ENCODE measurements at regions not wholly inside any gene's neighbourhood (a gene's known extent, or its start where the extent isn't known, plus 50 kb on each side); places are given as distances from the start of the nearest gene placed in this dataset.

DNA sequence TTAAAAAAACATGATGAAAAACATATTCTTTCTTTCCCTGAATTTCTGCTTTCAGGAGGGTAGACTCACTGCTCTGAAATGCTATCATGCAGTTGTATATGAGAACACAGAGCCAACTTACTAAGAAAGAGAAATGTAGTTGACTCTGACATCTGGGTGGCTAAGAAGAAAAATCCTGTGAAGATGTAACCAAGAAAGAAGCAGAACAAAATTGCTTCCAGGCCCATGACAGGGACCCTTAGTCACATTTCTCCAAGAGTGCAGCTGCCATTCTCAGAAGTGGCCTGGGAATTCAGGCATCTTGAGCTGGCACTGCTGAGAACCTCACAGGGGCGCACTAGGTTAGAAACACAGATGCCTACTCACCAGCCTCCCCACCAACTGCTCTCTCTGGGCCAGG is 73.6 kb downstream of the RPL27A start:
- H3K79me2 ChIP-seq (ENCODE audit: low read length), result no peaks in the 10 kb centered on the region
- H3K4me3 ChIP-seq (ENCODE audit: low read length), result no peak overlapping the region
- no peaks in the 10 kb centered on the region for H3K9me2 ChIP-seq (replicated peaks; ENCODE audit: insufficient read depth, low read length)
- H4K20me1 ChIP-seq (ENCODE audit: insufficient read depth, low read depth, low read length), result no peaks in the 10 kb centered on the region
- no peaks in the 10 kb centered on the region for H3K9me3 ChIP-seq (ENCODE audit: low read length)
- no peaks in the 10 kb centered on the region for H3K27me3 ChIP-seq (ENCODE audit: low read length)
- H3K27ac ChIP-seq (ENCODE audit: low read length), result no peak overlapping the region
- no peak overlapping the region for H3K4me2 ChIP-seq (ENCODE audit: low read depth, low read length, poor library complexity, severe bottlenecking)
- no peak for DNase-seq
- no peaks in the 10 kb centered on the region for H3K4me1 ChIP-seq (ENCODE audit: low read length)
- no peak overlapping the region for H3K9ac ChIP-seq (ENCODE audit: low read length)
- no peaks in the 10 kb centered on the region for H3K36me3 ChIP-seq (ENCODE audit: insufficient read depth, low read length)
- no peak overlapping the region for H2AFZ ChIP-seq (ENCODE audit: low read length)

DNA sequence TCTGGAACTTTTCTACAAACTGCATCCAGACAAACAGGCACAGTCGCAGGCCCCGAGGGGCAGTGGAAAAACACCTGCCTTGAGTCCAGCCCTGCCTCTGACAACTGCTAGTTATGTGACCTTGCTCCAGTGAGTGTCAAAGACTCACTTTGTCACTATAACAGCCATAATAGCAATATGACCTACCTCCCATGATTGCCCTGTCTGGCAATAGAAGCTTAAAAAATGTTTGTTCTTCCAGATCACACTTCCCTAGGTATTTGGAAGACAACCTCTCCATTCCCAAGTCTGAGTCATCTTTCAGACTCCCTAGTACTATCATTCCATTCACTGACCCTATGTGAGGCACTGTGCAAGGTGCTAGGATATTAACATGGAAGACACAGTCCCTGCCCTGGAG is 74.5 kb downstream of the RPL27A start:
- Histone ChIP-seq H3K4me2 (ENCODE audit: low read depth, low read length, poor library complexity, severe bottlenecking) (no peak overlapping the region), H3K9ac (ENCODE audit: low read length) (no peak overlapping the region), H3K9me3 (ENCODE audit: low read length) (no peaks in the 10 kb centered on the region), H4K20me1 (ENCODE audit: insufficient read depth, low read depth, low read length) (no peaks in the 10 kb centered on the region), H3K36me3 (ENCODE audit: insufficient read depth, low read length) (no peaks in the 10 kb centered on the region), H3K4me3 (ENCODE audit: low read length) (no peak overlapping the region), H3K27me3 (ENCODE audit: low read length) (no peaks in the 10 kb centered on the region), H3K27ac (ENCODE audit: low read length) (no peak overlapping the region), H3K79me2 (ENCODE audit: low read length) (no peaks in the 10 kb centered on the region), H3K4me1 (ENCODE audit: low read length) (no peaks in the 10 kb centered on the region), H3K9me2 (replicated peaks; ENCODE audit: insufficient read depth, low read length) (no peaks in the 10 kb centered on the region), H2AFZ (ENCODE audit: low read length) (no peak overlapping the region)
- no peak for DNase-seq

DNA sequence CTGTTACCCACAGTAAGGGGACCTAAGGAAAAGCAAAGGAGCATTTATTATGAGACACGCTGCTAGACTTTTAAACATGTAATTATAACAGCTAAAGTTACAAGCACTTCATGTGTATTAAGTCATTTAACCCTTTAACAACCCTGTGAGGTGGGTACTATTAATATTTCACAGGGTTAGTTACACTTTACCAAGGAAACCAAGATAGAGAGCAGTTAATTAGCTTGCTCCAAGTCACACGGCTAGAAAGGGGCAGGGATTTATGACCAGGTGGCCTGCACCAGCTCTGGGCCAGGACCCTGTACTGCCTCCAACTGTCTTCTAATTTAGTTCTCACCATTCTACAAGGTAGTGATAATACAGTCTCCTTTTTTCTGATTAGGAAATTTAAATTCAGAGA is 74.9 kb downstream of the RPL27A start:
- Histone ChIP-seq H3K36me3 (ENCODE audit: insufficient read depth, low read length) (no peaks in the 10 kb centered on the region), H3K9me2 (replicated peaks; ENCODE audit: insufficient read depth, low read length) (no peaks in the 10 kb centered on the region), H3K79me2 (ENCODE audit: low read length) (no peaks in the 10 kb centered on the region), H4K20me1 (ENCODE audit: insufficient read depth, low read depth, low read length) (no peaks in the 10 kb centered on the region), H3K4me2 (ENCODE audit: low read depth, low read length, poor library complexity, severe bottlenecking) (no peak overlapping the region), H3K9ac (ENCODE audit: low read length) (no peak overlapping the region), H3K27ac (ENCODE audit: low read length) (no peak overlapping the region), H3K9me3 (ENCODE audit: low read length) (no peaks in the 10 kb centered on the region), H3K4me1 (ENCODE audit: low read length) (no peaks in the 10 kb centered on the region), H3K4me3 (ENCODE audit: low read length) (no peak overlapping the region), H2AFZ (ENCODE audit: low read length) (no peak overlapping the region), H3K27me3 (ENCODE audit: low read length) (no peaks in the 10 kb centered on the region)
- DNase-seq, result no peak

DNA sequence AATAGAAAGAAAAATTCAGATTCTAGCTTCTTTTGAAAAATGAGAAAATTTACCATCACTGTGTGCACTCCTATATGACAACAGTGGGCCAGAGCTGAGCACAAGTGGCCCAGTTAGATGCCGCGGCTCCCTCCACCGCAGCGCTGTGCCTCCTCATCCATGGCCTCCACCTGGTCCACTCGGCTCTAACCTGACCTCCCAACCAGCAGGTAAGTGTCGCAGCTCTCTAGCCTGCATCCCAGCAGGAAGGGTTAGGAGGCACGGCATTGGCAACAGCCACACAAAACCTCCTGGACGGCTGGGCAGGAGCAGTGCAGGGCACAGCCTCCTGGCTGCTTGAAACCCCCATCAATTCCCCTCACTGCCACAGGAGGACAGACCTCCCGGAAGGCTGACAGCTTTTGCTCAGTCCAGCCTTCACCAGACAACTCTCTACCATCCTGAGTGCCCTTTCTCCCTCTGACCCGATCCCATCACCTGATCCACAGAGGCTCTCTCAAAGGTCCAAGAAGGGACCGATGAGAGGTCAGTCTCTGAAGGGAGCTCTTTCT is 76.1 kb downstream of the RPL27A start:
- Histone ChIP-seq H3K9me3 (ENCODE audit: low read length) (no peaks in the 10 kb centered on the region), H4K20me1 (ENCODE audit: insufficient read depth, low read depth, low read length) (no peaks in the 10 kb centered on the region), H3K36me3 (ENCODE audit: insufficient read depth, low read length) (no peaks in the 10 kb centered on the region), H3K4me3 (ENCODE audit: low read length) (no peak overlapping the region), H3K27ac (ENCODE audit: low read length) (no peak overlapping the region), H3K4me1 (ENCODE audit: low read length) (no peaks in the 10 kb centered on the region), H2AFZ (ENCODE audit: low read length) (no peak overlapping the region), H3K27me3 (ENCODE audit: low read length) (no peaks in the 10 kb centered on the region), H3K4me2 (ENCODE audit: low read depth, low read length, poor library complexity, severe bottlenecking) (no peak overlapping the region), H3K9ac (ENCODE audit: low read length) (no peak overlapping the region), H3K9me2 (replicated peaks; ENCODE audit: insufficient read depth, low read length) (no peaks in the 10 kb centered on the region), H3K79me2 (ENCODE audit: low read length) (no peaks in the 10 kb centered on the region)
- DNase-seq, result no peak

DNA sequence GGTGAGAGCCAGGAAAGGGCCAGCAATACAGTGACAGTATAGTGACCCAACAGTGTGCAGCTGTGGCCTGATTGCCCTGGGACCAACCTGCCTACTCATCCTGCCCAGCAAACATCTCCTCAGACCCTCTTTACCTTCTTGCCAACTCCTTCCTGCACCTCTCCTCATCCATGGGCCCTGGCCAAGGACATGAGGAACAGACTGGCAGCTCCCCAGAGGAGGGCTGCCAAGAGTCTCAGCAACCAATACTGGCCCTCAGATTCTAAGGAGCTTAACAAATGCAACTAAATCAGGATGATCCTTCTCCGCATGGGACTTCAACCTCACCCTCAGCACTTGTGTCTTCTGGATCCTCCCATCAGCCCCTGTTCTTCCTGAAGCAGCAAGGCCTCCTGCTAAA is 77.0 kb downstream of the RPL27A start:
- Histone ChIP-seq H2AFZ (ENCODE audit: low read length) (no peak overlapping the region), H3K9me2 (replicated peaks; ENCODE audit: insufficient read depth, low read length) (no peaks in the 10 kb centered on the region), H3K4me1 (ENCODE audit: low read length) (no peaks in the 10 kb centered on the region), H3K9ac (ENCODE audit: low read length) (no peak overlapping the region), H3K9me3 (ENCODE audit: low read length) (no peaks in the 10 kb centered on the region), H3K4me3 (ENCODE audit: low read length) (no peak overlapping the region), H4K20me1 (ENCODE audit: insufficient read depth, low read depth, low read length) (no peaks in the 10 kb centered on the region), H3K27ac (ENCODE audit: low read length) (no peak overlapping the region), H3K4me2 (ENCODE audit: low read depth, low read length, poor library complexity, severe bottlenecking) (no peak overlapping the region), H3K36me3 (ENCODE audit: insufficient read depth, low read length) (no peaks in the 10 kb centered on the region), H3K27me3 (ENCODE audit: low read length) (no peaks in the 10 kb centered on the region), H3K79me2 (ENCODE audit: low read length) (no peaks in the 10 kb centered on the region)
- no peak for DNase-seq

DNA sequence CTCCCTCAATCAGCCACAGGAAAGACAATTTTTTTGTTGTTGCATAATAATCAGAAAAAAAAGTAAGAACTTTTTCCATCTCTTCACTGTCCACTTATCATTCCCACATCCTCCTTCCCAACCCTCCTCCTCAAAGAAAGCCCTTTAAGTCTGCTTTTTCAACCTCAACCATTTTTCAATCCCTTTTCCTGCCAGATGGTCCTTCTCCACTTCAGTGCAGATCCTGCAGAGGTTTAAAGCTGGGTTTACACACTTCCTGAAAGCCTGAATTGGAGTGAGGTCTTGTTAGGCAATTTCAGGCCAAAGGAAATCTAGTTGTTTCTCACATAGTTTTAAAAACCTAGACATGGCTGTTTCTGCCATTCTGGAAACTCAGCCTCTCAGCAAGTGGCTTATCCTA is 78.3 kb downstream of the RPL27A start:
- H3K4me3 ChIP-seq (ENCODE audit: low read length), result no peak overlapping the region
- no peaks in the 10 kb centered on the region for H3K9me2 ChIP-seq (replicated peaks; ENCODE audit: insufficient read depth, low read length)
- no peaks in the 10 kb centered on the region for H3K27me3 ChIP-seq (ENCODE audit: low read length)
- no peak overlapping the region for H3K27ac ChIP-seq (ENCODE audit: low read length)
- H3K36me3 ChIP-seq (ENCODE audit: insufficient read depth, low read length), result no peaks in the 10 kb centered on the region
- no peak overlapping the region for H2AFZ ChIP-seq (ENCODE audit: low read length)
- no peaks in the 10 kb centered on the region for H3K79me2 ChIP-seq (ENCODE audit: low read length)
- DNase-seq, result no peak
- no peaks in the 10 kb centered on the region for H3K9me3 ChIP-seq (ENCODE audit: low read length)
- no peaks in the 10 kb centered on the region for H4K20me1 ChIP-seq (ENCODE audit: insufficient read depth, low read depth, low read length)
- H3K9ac ChIP-seq (ENCODE audit: low read length), result no peak overlapping the region
- no peak overlapping the region for H3K4me2 ChIP-seq (ENCODE audit: low read depth, low read length, poor library complexity, severe bottlenecking)
- no peaks in the 10 kb centered on the region for H3K4me1 ChIP-seq (ENCODE audit: low read length)

DNA sequence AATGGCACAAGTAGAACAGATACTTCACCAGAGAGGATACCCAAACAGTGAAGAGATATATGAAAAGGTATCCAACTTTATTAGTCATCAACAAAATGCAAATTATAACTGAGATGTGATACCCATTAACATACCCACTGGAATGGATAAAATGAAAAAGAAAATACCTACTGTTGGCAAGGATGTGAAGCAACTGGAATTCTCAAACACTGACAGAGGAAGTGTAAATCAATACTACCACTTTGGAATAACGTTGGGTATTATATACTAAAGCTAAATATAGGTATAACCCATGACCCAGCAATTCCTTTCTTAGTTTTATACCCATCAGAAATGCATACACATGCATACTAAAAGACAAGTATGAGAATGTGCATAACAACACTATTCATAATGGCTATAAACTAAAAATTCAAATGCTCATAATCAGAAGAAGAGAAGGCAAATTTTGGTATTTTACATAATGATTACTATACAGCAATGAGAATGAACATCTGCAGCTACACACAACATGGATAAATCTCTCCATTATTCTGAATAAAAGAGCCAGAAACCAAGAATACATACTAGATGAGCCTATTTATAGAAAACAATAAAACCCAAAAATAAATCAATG is 80.6 kb downstream of the RPL27A start:
- Histone ChIP-seq H3K4me1 (ENCODE audit: low read length) (no peaks in the 10 kb centered on the region), H2AFZ (ENCODE audit: low read length) (no peak overlapping the region), H3K27ac (ENCODE audit: low read length) (no peak overlapping the region), H3K27me3 (ENCODE audit: low read length) (no peaks in the 10 kb centered on the region), H3K36me3 (ENCODE audit: insufficient read depth, low read length) (no peaks in the 10 kb centered on the region), H3K4me3 (ENCODE audit: low read length) (no peak overlapping the region), H4K20me1 (ENCODE audit: insufficient read depth, low read depth, low read length) (no peaks in the 10 kb centered on the region), H3K4me2 (ENCODE audit: low read depth, low read length, poor library complexity, severe bottlenecking) (no peak overlapping the region), H3K9me2 (replicated peaks; ENCODE audit: insufficient read depth, low read length) (no peaks in the 10 kb centered on the region), H3K9me3 (ENCODE audit: low read length) (no peaks in the 10 kb centered on the region), H3K79me2 (ENCODE audit: low read length) (no peaks in the 10 kb centered on the region), H3K9ac (ENCODE audit: low read length) (no peak overlapping the region)
- DNase-seq, result no peak

DNA sequence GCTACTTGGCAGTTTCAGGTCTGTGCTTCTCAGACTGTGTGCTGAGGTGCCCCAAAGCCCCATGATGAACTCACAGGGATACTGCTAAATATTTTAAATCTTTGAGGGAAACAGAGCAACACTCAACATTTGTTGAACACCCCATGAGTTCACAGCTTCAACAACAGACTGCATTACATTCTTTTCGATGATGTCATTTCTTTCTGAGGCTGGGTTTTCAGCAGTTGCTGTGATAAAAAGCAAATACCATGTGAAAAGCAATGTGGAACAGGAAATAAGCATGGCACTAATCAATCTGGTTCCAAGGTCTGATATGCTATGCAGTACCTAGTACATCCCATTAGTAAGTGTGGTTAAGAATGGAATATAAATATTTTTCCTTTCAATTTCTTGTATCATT is 82.7 kb downstream of the RPL27A start:
- H3K9ac ChIP-seq (ENCODE audit: low read length), result no peak overlapping the region
- DNase-seq, result no peak
- H4K20me1 ChIP-seq (ENCODE audit: insufficient read depth, low read depth, low read length), result no peaks in the 10 kb centered on the region
- no peak overlapping the region for H3K4me3 ChIP-seq (ENCODE audit: low read length)
- H3K36me3 ChIP-seq (ENCODE audit: insufficient read depth, low read length), result no peaks in the 10 kb centered on the region
- no peaks in the 10 kb centered on the region for H3K9me3 ChIP-seq (ENCODE audit: low read length)
- H3K4me1 ChIP-seq (ENCODE audit: low read length), result no peaks in the 10 kb centered on the region
- no peaks in the 10 kb centered on the region for H3K27me3 ChIP-seq (ENCODE audit: low read length)
- H3K4me2 ChIP-seq (ENCODE audit: low read depth, low read length, poor library complexity, severe bottlenecking), result no peak overlapping the region
- no peaks in the 10 kb centered on the region for H3K9me2 ChIP-seq (replicated peaks; ENCODE audit: insufficient read depth, low read length)
- H2AFZ ChIP-seq (ENCODE audit: low read length), result no peak overlapping the region
- no peaks in the 10 kb centered on the region for H3K79me2 ChIP-seq (ENCODE audit: low read length)
- no peak overlapping the region for H3K27ac ChIP-seq (ENCODE audit: low read length)
